Thymus (tissue), 11 donors: ENCODE measurements at regions not wholly inside any gene's neighbourhood (a gene's known extent, or its start where the extent isn't known, plus 50 kb on each side); places are given as distances from the start of the nearest gene placed in this dataset.

Experiments
- DNase-seq, 9 donors: peaks; one replicate each; pipeline ENCODE4 v3.0.0-alpha.2; 2013; ENCODE audit warnings: low spot score in 9 of 9, low read depth in 6 of 9, missing footprints in 1 of 9
- H3K27ac ChIP-seq, 2 donors: one replicate each; pipeline ENCODE4 v1.5.1; 2013; ENCODE audit warnings: control low read depth in 1 of 2, low read depth in 1 of 2, low read length in 1 of 2, mild to moderate bottlenecking in 1 of 2, moderate library complexity in 1 of 2
- H3K27me3 ChIP-seq, 2 donors: one replicate each; pipeline ENCODE4 v1.5.1; 2013; ENCODE audit warnings: low read length in 1 of 2; ENCODE audit not compliant: control insufficient read depth in 2 of 2, insufficient read depth in 1 of 2
- H3K36me3 ChIP-seq, 2 donors: one replicate each; pipeline ENCODE4 v1.5.1; 2013; ENCODE audit warnings: low read length in 1 of 2, mild to moderate bottlenecking in 1 of 2, moderate library complexity in 1 of 2; ENCODE audit not compliant: control insufficient read depth in 2 of 2, insufficient read depth in 2 of 2
- H3K4me1 ChIP-seq, 2 donors: one replicate each; pipeline ENCODE4 v1.5.1; 2013; ENCODE audit warnings: low read length in 2 of 2; ENCODE audit not compliant: control insufficient read depth in 2 of 2, insufficient read depth in 2 of 2
- H3K4me3 ChIP-seq, 2 donors: one replicate each; pipeline ENCODE4 v1.5.1; 2013; ENCODE audit warnings: low read length in 2 of 2, control low read depth in 1 of 2, mild to moderate bottlenecking in 1 of 2
- H3K9me3 ChIP-seq, 2 donors: one replicate each; pipeline ENCODE4 v1.5.1; 2013; ENCODE audit warnings: low read length in 1 of 2, mild to moderate bottlenecking in 1 of 2; ENCODE audit not compliant: control insufficient read depth in 2 of 2, insufficient read depth in 1 of 2
- WGBS: extraction: QIAGEN DNeasy Blood & Tissue Kit; methylation state at CpG from one replicate; pipeline ENCODE4 v1.1.7; 2013; 5-methylcytosine and 5-hydroxymethylcytosine counted together
- donor health status: healthy.

GRCh38 chr7:155377071-155377837, 79.6 kb downstream of the INSIG1 start:
- Histone ChIP-seq H3K4me1 (peaks cover 6 to 24% of the 10 kb centered on the region in 2 donors), H3K27ac (no peak overlapping the region), H3K36me3 (no peaks in the 10 kb centered on the region), H3K27me3 (peaks cover 89 to 100% of the 10 kb centered on the region in 2 donors), H3K9me3 (peaks cover 0 to 19% of the 10 kb centered on the region in 2 donors), H3K4me3 (no peak overlapping the region)
- WGBS = 10% methylated on average over 13 of the region's 13 CpGs
- DNase-seq = no peak

- peaks cover 89 to 100% of the 10 kb centered on the region in 2 donors for H3K27me3 ChIP-seq
- 3% methylated on average over 45 of the region's 45 CpGs for WGBS
- peaks cover 6 to 22% of the 10 kb centered on the region in 2 donors for H3K4me1 ChIP-seq
- H3K4me3 ChIP-seq = no peak overlapping the region
- H3K36me3 ChIP-seq = no peaks in the 10 kb centered on the region
- no peak overlapping the region for H3K27ac ChIP-seq
- DNase-seq = no peak
- peaks cover 0 to 13% of the 10 kb centered on the region in 2 donors for H3K9me3 ChIP-seq
Measured at GRCh38 chr7:155377838-155378579, 79.9 kb upstream of the EN2 start.

GRCh38 chr7:155378580-155378934, 79.4 kb upstream of the EN2 start:
- 15% methylated on average over 6 of the region's 6 CpGs for WGBS
- H3K4me1 ChIP-seq = peaks cover 6 to 19% of the 10 kb centered on the region in 2 donors
- H3K36me3 ChIP-seq = no peaks in the 10 kb centered on the region

GRCh38 chr7:155378959-155379871, 78.7 kb upstream of the EN2 start:
- Histone ChIP-seq H3K36me3 (no peaks in the 10 kb centered on the region), H3K9me3 (peaks cover 0 to 10% of the 10 kb centered on the region in 2 donors), H3K4me3 (no peak overlapping the region), H3K4me1 (peaks cover 6 to 16% of the 10 kb centered on the region in 2 donors), H3K27me3 (peaks cover 89 to 100% of the 10 kb centered on the region in 2 donors), H3K27ac (no peak overlapping the region)
- no peak for DNase-seq
- WGBS = 7% methylated on average over 10 of the region's 10 CpGs

More at GRCh38 chr7:155378580-155378934, 79.4 kb upstream of the EN2 start:
- peaks cover 89 to 100% of the 10 kb centered on the region in 2 donors for H3K27me3 ChIP-seq
- DNase-seq = no peak
- H3K27ac ChIP-seq = no peak overlapping the region
- no peak overlapping the region for H3K4me3 ChIP-seq
- peaks cover 0 to 10% of the 10 kb centered on the region in 2 donors for H3K9me3 ChIP-seq

- peaks cover 80 to 100% of the 10 kb centered on the region in 2 donors for H3K27me3 ChIP-seq
- peaks cover 4 to 7% of the 10 kb centered on the region in 2 donors for H3K4me1 ChIP-seq
- H3K27ac ChIP-seq = no peak overlapping the region
- peaks cover 0 to 5% of the 10 kb centered on the region in 2 donors for H3K9me3 ChIP-seq
- DNase-seq = peak in 8 of 9 donors; percentile 21 to 76 (median 44)
- 2% methylated on average over 18 of the region's 18 CpGs for WGBS
- H3K36me3 ChIP-seq = no peaks in the 10 kb centered on the region
- H3K4me3 ChIP-seq = no peak overlapping the region
Measured at GRCh38 chr7:155380221-155380861, 77.6 kb upstream of the EN2 start.

- no peak overlapping the region for H3K27ac ChIP-seq
- H3K4me3 ChIP-seq = no peak overlapping the region
- H3K4me1 ChIP-seq = peaks cover 0 to 2% of the 10 kb centered on the region in 2 donors
- peaks cover 0 to 5% of the 10 kb centered on the region in 2 donors for H3K9me3 ChIP-seq
- WGBS = 6% methylated on average over 42 of the region's 42 CpGs
- H3K27me3 ChIP-seq = peaks cover 71 to 99% of the 10 kb centered on the region in 2 donors
- no peak for DNase-seq
- no peaks in the 10 kb centered on the region for H3K36me3 ChIP-seq
Measured at GRCh38 chr7:155380976-155381851, 76.7 kb upstream of the EN2 start.

- peaks cover 69 to 98% of the 10 kb centered on the region in 2 donors for H3K27me3 ChIP-seq
- 15% methylated on average over 75 of the region's 75 CpGs for WGBS
- DNase-seq = no peak
- peak overlapping the region in 1 of 2 donors; percentile 4 for H3K4me3 ChIP-seq
- peaks cover 0 to 2% of the 10 kb centered on the region in 2 donors for H3K4me1 ChIP-seq
- H3K36me3 ChIP-seq = no peaks in the 10 kb centered on the region
- peaks cover 0 to 5% of the 10 kb centered on the region in 2 donors for H3K9me3 ChIP-seq
- H3K27ac ChIP-seq = no peak overlapping the region
Measured at GRCh38 chr7:155381852-155382801, 75.8 kb upstream of the EN2 start.
